Embryonic facial prominence (tissue), 1 donor: ENCODE measurements at regions not wholly inside any gene's neighbourhood (a gene's known extent, or its start where the extent isn't known, plus 50 kb on each side); places are given as distances from the start of the nearest gene placed in this dataset.

ENCODE experiments used
- DNase-seq: peaks from one replicate; pipeline ENCODE4 v3.0.0-alpha.2; 2016; ENCODE audit errors: extremely low spot score

DNA sequence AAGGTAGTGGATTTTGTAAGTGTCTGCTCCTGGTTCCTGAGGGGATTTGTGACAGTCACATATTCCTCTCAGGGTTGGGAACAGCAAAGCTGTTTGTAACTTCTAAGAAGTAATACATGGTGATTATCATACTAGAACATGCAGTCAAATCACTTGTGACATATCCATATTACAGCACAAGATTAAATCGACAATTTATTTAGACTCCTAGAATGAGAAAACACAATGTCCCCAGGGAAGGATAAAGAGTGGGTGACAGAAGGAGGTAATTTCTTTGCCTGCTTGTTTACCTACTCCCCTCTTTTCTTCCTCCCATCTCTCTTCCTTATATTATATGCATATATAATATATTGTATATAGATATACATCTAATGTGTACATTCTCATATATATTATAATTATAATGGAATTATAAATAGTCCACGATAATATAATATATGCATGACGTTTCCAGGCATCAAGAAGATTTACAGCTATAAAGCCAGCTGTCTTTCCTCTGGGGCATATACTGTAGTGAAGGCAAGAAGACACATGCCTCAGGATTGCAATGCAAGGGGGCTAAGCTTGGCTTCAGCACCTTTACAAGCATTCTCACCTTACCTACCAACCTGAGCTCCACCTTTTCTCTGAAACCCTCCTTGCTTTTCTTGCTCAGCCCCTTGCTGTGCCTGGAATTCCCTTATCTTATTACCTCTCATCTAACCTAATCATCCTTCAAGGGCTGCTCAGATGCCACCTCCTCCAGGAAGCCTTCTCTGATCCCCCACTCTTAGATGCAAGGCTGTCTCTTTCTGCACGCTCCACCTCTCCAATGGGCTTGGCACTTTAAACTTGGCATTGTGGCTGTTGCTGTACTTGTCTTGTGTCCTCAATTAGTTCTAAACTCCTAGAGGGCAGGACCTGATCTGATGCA lies 73.1 kb upstream of the PIAS1 start:
- DNase-seq = no peak

DNA sequence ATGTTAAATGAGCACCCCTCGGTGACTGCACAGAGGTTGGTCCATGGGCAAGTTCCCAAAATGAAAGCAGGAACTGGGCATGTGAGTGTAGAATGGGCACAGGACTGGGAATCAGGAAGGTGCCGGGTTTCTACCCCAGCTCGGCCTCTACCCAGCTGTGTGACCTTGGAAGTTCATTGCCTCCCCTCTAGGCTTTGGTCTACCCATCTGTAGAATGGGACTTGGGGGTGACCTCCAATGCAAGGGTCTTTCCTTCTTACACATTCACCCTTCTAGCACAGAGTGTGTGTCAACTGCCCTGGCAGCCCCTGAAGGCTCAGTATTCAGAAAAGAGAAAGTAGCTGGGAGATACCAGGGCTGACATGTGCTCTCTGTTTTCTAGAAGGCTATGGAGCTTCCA lies 72.3 kb upstream of the PIAS1 start:
- no peak for DNase-seq

- DNase-seq = no peak
These were observed 62.4 kb upstream of the PIAS1 start for GRCh38 chr15:67991706-67992105.

- DNase-seq = no peak
These were observed 61.7 kb upstream of the PIAS1 start for GRCh38 chr15:67992411-67992810.

DNA sequence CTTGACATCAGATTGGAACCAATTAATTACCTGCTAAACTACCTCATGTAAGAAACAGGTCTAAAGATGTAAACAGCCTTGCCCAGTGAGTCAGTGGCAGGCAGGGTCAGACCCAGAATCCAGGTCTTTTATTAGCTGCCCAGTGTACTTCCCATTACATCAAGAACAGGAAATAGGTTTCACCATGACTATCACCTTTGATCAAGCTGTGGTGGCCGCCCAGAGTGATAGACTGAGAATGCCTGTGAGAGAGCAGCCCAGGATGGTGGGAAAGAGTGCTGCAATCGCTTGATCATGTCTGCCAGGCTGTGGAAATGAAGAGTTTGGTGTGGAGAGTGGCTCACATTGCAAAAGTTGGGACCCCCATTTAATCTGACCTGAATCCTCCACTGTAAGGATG lies 61.3 kb upstream of the PIAS1 start:
- no peak for DNase-seq

- no peak for DNase-seq
These were observed 56.1 kb upstream of the PIAS1 start for GRCh38 chr15:67997996-67998395.

GRCh38 chr15:67998599-67999133 lies 55.4 kb upstream of the PIAS1 start:
- DNase-seq = no peak

DNA sequence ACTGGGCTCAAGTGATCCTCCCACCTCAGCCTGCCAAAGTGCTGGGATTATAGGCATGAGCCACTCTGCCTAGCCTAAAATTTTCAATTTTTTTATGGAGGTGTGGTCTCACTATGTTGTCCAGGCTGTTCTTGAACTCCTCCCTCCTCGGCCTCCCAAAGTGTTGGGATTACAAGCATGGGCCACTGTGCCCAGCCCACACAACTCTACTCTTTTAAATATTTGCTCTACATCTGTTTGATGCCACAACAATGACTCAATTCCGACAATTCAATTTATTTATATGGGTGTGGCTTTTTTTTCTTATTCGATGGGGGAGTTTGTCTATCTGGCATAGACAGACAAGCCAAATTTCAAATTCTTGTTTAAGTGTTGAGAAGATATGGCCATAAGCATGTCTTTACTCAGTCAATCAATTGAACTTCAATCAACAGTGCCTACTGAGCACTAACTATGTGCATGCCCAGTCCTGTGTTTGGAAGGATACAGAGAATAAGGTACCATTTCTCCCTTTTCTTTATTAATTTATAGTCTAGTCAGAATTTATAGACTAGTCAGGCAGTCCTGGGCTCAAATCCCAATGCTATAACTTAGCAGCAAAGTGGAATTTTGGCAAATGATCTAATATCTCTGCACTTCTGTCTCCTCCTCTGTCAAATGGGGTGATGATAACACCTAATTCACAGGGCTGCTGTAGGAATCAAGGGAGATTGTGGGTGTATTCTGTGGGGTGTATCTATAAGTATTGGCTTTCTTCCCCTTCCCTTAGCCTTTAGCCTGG lies 54.6 kb upstream of the PIAS1 start:
- DNase-seq = no peak

GRCh38 chr15:68000754-68001153 lies 53.4 kb upstream of the PIAS1 start:
- no peak for DNase-seq

- no peak for DNase-seq
These were observed 52.3 kb upstream of the PIAS1 start for GRCh38 chr15:68001811-68002210.

DNA sequence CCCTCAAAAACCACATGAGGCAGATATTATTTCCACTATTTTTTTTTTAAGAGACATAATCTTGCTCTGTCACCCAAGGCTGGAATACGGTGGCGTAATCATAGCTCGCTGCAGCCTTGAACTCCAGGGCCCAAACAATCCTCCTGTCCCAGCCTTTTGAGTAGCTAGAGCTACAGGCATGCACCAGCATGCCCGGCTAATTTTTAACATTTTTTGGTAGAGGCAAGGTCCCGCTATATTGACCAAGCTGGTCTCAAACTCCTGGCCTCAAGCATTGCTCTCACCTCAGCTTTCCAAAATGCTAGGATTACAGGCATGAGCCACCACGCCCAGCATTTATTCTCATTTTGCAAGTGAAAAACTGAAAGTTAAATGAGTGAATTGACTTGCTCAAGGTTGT lies 50.8 kb upstream of the PIAS1 start:
- DNase-seq = no peak
